ENCODE measurements at regions not wholly inside any gene's neighbourhood (a gene's known extent, or its start where the extent isn't known, plus 50 kb on each side); places are given as distances from the start of the nearest gene placed in this dataset.

GRCh38 chr3:74091204-74091603 is 466.5 kb upstream of the PDZRN3 start:
- Mint-ChIP-seq H3K27ac (no peak overlapping the region), H3K4me3 (no peak overlapping the region), H3K4me1 (no peaks in the 10 kb centered on the region), H3K9me3 (no peaks in the 10 kb centered on the region), H3K27me3 (no peaks in the 10 kb centered on the region), H3K36me3 (no peaks in the 10 kb centered on the region)
- no peak for DNase-seq
- POLR2A ChIA-PET, result no interaction called here
- ATAC-seq (ENCODE audit: low read depth), result no peak

GRCh38 chr3:74089814-74090213 is 465.1 kb upstream of the PDZRN3 start:
- POLR2A ChIA-PET, result no interaction called here
- Mint-ChIP-seq H3K27me3 (no peaks in the 10 kb centered on the region), H3K4me1 (no peaks in the 10 kb centered on the region), H3K27ac (no peak overlapping the region), H3K4me3 (no peak overlapping the region), H3K9me3 (no peaks in the 10 kb centered on the region), H3K36me3 (no peaks in the 10 kb centered on the region)
- DNase-seq (no peak), ATAC-seq (ENCODE audit: low read depth) (no peak)

DNA sequence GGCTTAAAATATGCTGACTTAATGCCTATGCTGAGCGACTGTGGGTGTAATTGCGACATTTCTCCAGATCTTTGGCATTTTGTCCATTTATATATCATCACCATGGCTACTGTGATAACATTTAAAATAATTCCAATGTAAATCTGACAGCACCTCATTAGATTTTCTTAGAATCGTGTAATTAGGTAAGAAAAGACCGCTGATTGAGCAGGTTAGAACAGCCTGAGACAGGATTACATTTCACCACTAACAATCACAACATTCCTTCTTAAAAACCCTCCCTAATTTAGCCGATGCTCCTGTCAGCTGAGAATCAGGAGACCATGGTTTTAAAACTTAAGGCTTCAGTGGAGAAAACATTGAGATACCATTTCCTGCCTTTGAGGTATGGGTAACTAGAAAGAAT is 455.3 kb upstream of the PDZRN3 start:
- no peak for ATAC-seq (ENCODE audit: low read depth)
- peaks cover 4% of the 10 kb centered on the region for H3K9me3 Mint-ChIP-seq
- H3K27me3 Mint-ChIP-seq, result no peaks in the 10 kb centered on the region
- no peaks in the 10 kb centered on the region for H3K36me3 Mint-ChIP-seq
- POLR2A ChIA-PET, result no interaction called here
- no peak for DNase-seq
- no peak overlapping the region for H3K27ac Mint-ChIP-seq
- H3K4me1 Mint-ChIP-seq, result no peaks in the 10 kb centered on the region
- no peak overlapping the region for H3K4me3 Mint-ChIP-seq

- H3K36me3 Mint-ChIP-seq, result no peaks in the 10 kb centered on the region
- H3K27ac Mint-ChIP-seq, result no peak overlapping the region
- H3K4me1 Mint-ChIP-seq, result no peaks in the 10 kb centered on the region
- DNase-seq (no peak), ATAC-seq (ENCODE audit: low read depth) (no peak)
- peaks cover 2% of the 10 kb centered on the region for H3K9me3 Mint-ChIP-seq
- H3K27me3 Mint-ChIP-seq, result no peaks in the 10 kb centered on the region
- no peak overlapping the region for H3K4me3 Mint-ChIP-seq
- POLR2A ChIA-PET, result no interaction called here
Observed at GRCh38 chr3:74075241-74075640, 450.5 kb upstream of the PDZRN3 start.

GRCh38 chr3:74074700-74075099 is 450.0 kb upstream of the PDZRN3 start:
- POLR2A ChIA-PET, result no interaction called here
- no peak overlapping the region for H3K4me3 Mint-ChIP-seq
- H3K27ac Mint-ChIP-seq, result no peak overlapping the region
- H3K36me3 Mint-ChIP-seq, result no peaks in the 10 kb centered on the region
- peaks cover 2% of the 10 kb centered on the region for H3K9me3 Mint-ChIP-seq
- DNase-seq, result no peak
- no peaks in the 10 kb centered on the region for H3K27me3 Mint-ChIP-seq
- no peak for ATAC-seq (ENCODE audit: low read depth)
- no peaks in the 10 kb centered on the region for H3K4me1 Mint-ChIP-seq

DNA sequence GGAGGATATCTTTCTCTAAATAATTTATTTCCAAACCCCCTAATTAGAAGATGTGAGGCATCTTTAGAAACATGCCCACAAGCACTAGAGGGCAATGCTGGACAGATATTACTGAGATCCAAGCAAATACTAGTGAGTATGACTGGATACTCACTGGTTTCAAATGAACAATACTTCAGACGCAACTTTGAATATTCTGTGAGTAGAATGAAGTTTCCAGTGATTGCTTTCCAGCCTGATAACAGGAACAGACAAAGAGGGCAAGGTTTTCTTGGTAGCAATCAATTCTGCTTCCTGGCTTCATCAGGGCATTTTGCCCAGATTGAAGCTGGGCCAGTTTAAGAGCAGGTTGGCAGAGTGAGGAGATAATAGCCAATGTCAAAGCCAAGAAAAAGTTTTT is 442.6 kb upstream of the PDZRN3 start:
- POLR2A ChIA-PET, result no interaction called here
- Mint-ChIP-seq H3K4me1 (no peaks in the 10 kb centered on the region), H3K27me3 (no peaks in the 10 kb centered on the region), H3K4me3 (no peak overlapping the region), H3K36me3 (no peaks in the 10 kb centered on the region), H3K9me3 (peaks cover 8% of the 10 kb centered on the region), H3K27ac (no peak overlapping the region)
- DNase-seq, result no peak
- ATAC-seq (ENCODE audit: low read depth), result no peak

- no peaks in the 10 kb centered on the region for H3K27me3 Mint-ChIP-seq
- H3K9me3 Mint-ChIP-seq, result peaks cover 8% of the 10 kb centered on the region
- no peak overlapping the region for H3K27ac Mint-ChIP-seq
- no peaks in the 10 kb centered on the region for H3K4me1 Mint-ChIP-seq
- DNase-seq, result no peak
- no peak for ATAC-seq (ENCODE audit: low read depth)
- H3K4me3 Mint-ChIP-seq, result no peak overlapping the region
- no peaks in the 10 kb centered on the region for H3K36me3 Mint-ChIP-seq
- POLR2A ChIA-PET, result no interaction called here
Observed at GRCh38 chr3:74066456-74066855, 441.7 kb upstream of the PDZRN3 start.

- no peaks in the 10 kb centered on the region for H3K36me3 Mint-ChIP-seq
- no peak overlapping the region for H3K27ac Mint-ChIP-seq
- no peaks in the 10 kb centered on the region for H3K27me3 Mint-ChIP-seq
- POLR2A ChIA-PET, result no interaction called here
- DNase-seq (no peak), ATAC-seq (ENCODE audit: low read depth) (no peak)
- H3K4me1 Mint-ChIP-seq, result no peaks in the 10 kb centered on the region
- no peak overlapping the region for H3K4me3 Mint-ChIP-seq
- H3K9me3 Mint-ChIP-seq, result peaks cover 5% of the 10 kb centered on the region
Observed at GRCh38 chr3:74059923-74060600, 435.3 kb upstream of the PDZRN3 start.

DNA sequence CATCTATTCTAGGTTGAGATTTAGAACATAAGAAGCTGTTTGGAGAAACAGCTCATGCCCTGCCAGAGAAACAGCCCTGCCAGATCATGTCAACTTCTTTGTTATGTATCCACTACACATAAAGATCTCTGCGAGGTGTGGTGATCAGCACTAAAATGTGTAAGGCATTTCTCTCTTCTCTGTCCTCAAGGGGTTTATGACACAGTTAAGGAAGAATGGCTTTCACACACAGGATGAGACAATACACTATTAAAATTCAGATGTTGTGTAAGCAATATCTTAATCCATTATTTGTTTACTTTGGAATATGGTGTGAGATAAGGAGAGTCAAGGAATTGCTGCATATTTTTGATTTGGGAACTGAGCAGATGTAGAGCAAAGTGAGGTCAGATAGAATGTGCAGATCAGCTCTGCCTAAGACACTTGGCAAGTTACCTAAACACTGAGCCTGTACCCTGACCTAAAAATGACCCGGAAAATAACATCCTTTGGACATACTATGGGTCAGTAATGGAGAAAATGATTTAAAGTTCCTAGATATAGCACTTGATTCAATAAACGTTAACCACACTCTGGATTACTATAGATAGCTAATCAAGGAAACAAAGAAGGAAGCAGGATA is 434.7 kb upstream of the PDZRN3 start:
- Mint-ChIP-seq H3K4me1 (no peaks in the 10 kb centered on the region), H3K27me3 (no peaks in the 10 kb centered on the region), H3K27ac (no peak overlapping the region), H3K36me3 (no peaks in the 10 kb centered on the region), H3K9me3 (peaks cover 5% of the 10 kb centered on the region), H3K4me3 (no peak overlapping the region)
- POLR2A ChIA-PET, result no interaction called here
- no peak for ATAC-seq (ENCODE audit: low read depth)
- no peak for DNase-seq

GRCh38 chr3:74057169-74057568 is 432.4 kb upstream of the PDZRN3 start:
- ATAC-seq (ENCODE audit: low read depth) (no peak), DNase-seq (no peak)
- Mint-ChIP-seq H3K27me3 (no peaks in the 10 kb centered on the region), H3K27ac (no peak overlapping the region), H3K4me3 (no peak overlapping the region), H3K36me3 (no peaks in the 10 kb centered on the region), H3K4me1 (no peaks in the 10 kb centered on the region), H3K9me3 (peaks cover 1% of the 10 kb centered on the region)
- POLR2A ChIA-PET, result no interaction called here

DNA sequence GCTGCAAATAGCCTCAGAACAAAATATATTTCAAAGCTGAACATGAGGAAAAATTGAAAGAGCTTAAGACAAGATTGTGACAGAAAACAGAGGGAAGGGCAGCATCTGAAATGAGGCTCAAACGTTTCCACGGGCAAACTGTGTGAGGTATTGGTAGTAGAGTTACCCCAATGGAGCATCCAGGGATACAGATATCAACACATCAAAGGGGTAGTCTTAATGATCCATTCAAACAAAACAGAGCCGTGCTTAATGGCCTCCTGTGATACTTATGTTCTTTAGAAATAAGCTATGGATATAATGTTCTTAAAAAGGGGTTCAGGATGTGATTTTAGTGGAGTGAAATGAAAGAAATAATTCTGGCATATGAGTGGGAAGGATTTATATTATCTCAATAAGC is 430.3 kb upstream of the PDZRN3 start:
- Mint-ChIP-seq H3K4me1 (no peaks in the 10 kb centered on the region), H3K9me3 (peaks cover 2% of the 10 kb centered on the region), H3K36me3 (no peaks in the 10 kb centered on the region), H3K4me3 (no peak overlapping the region), H3K27me3 (no peaks in the 10 kb centered on the region), H3K27ac (no peak overlapping the region)
- DNase-seq (no peak), ATAC-seq (ENCODE audit: low read depth) (no peak)
- POLR2A ChIA-PET, result no interaction called here

DNA sequence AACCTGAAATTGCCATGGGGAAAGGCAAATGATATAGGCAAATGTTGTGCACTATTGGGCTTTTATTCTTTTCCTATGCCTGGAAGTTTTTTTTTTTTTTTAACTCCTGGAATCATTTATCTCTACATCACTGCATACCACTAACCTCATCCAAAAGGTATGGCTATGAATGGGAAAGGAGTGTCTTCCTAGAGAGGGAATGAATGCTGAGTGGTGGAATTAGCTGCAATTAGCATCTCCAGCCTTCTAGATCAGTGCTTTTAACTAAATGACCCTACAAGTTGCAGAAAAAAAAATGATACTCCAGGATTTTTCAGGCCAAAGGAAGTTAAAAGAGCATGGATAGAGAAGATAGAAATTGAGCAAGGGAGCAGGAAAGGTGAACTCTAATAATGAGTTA is 429.8 kb upstream of the PDZRN3 start:
- H3K9me3 Mint-ChIP-seq, result peaks cover 2% of the 10 kb centered on the region
- no peak for DNase-seq
- H3K4me1 Mint-ChIP-seq, result no peaks in the 10 kb centered on the region
- no peak for ATAC-seq (ENCODE audit: low read depth)
- H3K27me3 Mint-ChIP-seq, result no peaks in the 10 kb centered on the region
- POLR2A ChIA-PET, result no interaction called here
- H3K4me3 Mint-ChIP-seq, result no peak overlapping the region
- no peak overlapping the region for H3K27ac Mint-ChIP-seq
- H3K36me3 Mint-ChIP-seq, result no peaks in the 10 kb centered on the region

DNA sequence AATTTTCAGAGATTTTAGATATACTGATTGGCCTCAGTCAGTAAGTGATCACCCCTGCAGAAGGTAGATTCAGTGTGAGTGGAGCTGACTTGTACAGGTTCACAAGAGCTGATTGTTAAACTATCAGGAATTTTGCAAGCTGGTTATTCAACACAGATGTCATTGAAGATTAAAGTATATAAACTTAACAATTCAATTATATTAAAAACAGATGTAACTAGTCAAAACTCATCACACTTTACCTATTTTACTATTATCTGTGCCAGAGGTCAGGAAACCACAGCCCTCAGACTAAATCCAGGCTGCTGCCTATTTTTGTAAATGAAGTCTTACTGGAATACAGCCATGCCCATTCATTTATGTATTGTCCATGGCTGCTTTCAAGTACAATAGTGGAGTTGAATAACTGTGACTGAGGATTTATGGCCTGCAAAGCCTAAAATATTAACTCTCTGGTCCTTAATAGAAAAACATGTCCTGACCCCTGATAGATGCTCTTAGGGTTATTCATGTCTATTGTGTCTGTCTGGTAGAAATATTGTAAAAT is 429.3 kb upstream of the PDZRN3 start:
- no peak for ATAC-seq (ENCODE audit: low read depth)
- Mint-ChIP-seq H3K4me1 (no peaks in the 10 kb centered on the region), H3K9me3 (peaks cover 2% of the 10 kb centered on the region)

GRCh38 chr3:74049444-74049843 is 424.7 kb upstream of the PDZRN3 start:
- Mint-ChIP-seq H3K27me3 (no peaks in the 10 kb centered on the region), H3K4me1 (no peaks in the 10 kb centered on the region), H3K27ac (no peak overlapping the region), H3K9me3 (peaks cover 2% of the 10 kb centered on the region), H3K4me3 (no peak overlapping the region), H3K36me3 (no peaks in the 10 kb centered on the region)
- DNase-seq (no peak), ATAC-seq (ENCODE audit: low read depth) (no peak)
- POLR2A ChIA-PET, result no interaction called here

More for the DNA sequence above, 429.3 kb upstream of the PDZRN3 start:
- Mint-ChIP-seq H3K27ac (no peak overlapping the region), H3K36me3 (no peaks in the 10 kb centered on the region), H3K27me3 (no peaks in the 10 kb centered on the region), H3K4me3 (no peak overlapping the region)
- POLR2A ChIA-PET, result no interaction called here
- DNase-seq, result no peak
